ENCODE measurements at regions not wholly inside any gene's neighbourhood (a gene's known extent, or its start where the extent isn't known, plus 50 kb on each side); places are given as distances from the start of the nearest gene placed in this dataset.

GRCh38 chr20:23251779-23252178 is 98.8 kb upstream of the NXT1 start:
- no peaks in the 10 kb centered on the region for H3K9me3 ChIP-seq (ENCODE audit: insufficient read depth, low read length)
- H3K4me1 ChIP-seq (ENCODE audit: insufficient read depth, insufficient read length), result peaks cover 2% of the 10 kb centered on the region
- H3K9ac ChIP-seq (ENCODE audit: insufficient read length, low read depth), result no peak overlapping the region
- H3K36me3 ChIP-seq (ENCODE audit: insufficient read depth, insufficient read length, low read length), result no peaks in the 10 kb centered on the region
- H3K4me3 ChIP-seq (ENCODE audit: insufficient read length, low read depth), result no peak overlapping the region
- DNase-seq (ENCODE audit: low read depth, low spot score), result no peak
- TF ChIP-seq YY1 (IDR thresholded peaks at IDR 0.05; ENCODE audit: insufficient read depth, insufficient read length) (no peak), ZNF274 (IDR thresholded peaks at IDR 0.05; ENCODE audit: low read depth, low read length) (no peak), SUZ12 (IDR thresholded peaks at IDR 0.05; ENCODE audit: extremely low read depth, insufficient read depth, insufficient read length) (no peak)
- H3K27me3 ChIP-seq (ENCODE audit: insufficient read depth, insufficient read length), result no peaks in the 10 kb centered on the region

DNA sequence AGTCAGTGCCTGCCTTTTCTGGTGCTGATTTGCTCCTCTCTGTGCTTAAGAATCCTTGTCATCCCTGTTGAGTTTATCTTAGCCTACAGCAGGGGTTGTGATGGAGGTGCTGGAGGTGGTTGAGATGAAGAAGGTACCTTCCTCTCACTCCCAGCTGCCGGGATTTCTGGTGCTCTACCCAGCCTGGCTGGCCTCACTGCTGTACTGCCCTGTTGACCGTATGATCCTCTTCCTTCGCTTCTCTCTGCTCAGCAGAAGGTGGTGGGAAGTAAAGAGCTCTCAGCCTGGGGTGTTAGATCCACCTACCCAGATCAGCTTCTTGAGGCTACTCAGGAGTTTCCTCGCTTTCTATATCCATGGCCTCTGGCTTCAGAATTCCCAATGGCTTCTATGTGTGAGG is 101.0 kb upstream of the NXT1 start:
- Histone ChIP-seq H3K4me1 (ENCODE audit: insufficient read depth, insufficient read length) (peaks cover 2% of the 10 kb centered on the region), H3K4me3 (ENCODE audit: insufficient read length, low read depth) (no peak overlapping the region), H3K9me3 (ENCODE audit: insufficient read depth, low read length) (no peaks in the 10 kb centered on the region), H3K9ac (ENCODE audit: insufficient read length, low read depth) (no peak overlapping the region), H3K27me3 (ENCODE audit: insufficient read depth, insufficient read length) (no peaks in the 10 kb centered on the region), H3K36me3 (ENCODE audit: insufficient read depth, insufficient read length, low read length) (no peaks in the 10 kb centered on the region)
- TF ChIP-seq ZNF274 (IDR thresholded peaks at IDR 0.05; ENCODE audit: low read depth, low read length) (no peak), SUZ12 (IDR thresholded peaks at IDR 0.05; ENCODE audit: extremely low read depth, insufficient read depth, insufficient read length) (no peak), YY1 (IDR thresholded peaks at IDR 0.05; ENCODE audit: insufficient read depth, insufficient read length) (no peak)
- DNase-seq (ENCODE audit: low read depth, low spot score), result no peak

DNA sequence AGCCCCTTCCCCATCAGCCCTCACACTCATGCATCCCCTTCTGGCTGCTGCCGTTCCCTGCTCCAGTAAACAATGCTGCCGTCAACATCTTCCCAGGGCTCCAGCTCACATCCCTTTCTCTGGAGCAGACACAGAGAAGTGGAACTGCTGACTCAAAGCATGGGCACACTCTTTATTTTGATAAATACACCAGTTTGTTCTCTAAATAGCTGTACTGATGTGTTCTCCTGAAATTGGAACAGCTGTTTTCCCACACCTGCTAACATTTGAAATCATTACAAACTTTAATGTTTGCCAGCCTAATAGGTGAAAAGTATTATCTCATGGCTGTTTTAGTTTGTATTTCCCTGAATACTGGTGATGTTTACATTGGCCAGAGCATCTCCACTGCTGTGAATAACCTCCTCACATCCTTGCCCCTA is 102.1 kb upstream of the NXT1 start:
- DNase-seq (ENCODE audit: low read depth, low spot score), result no peak
- Histone ChIP-seq H3K36me3 (ENCODE audit: insufficient read depth, insufficient read length, low read length) (no peaks in the 10 kb centered on the region), H3K4me3 (ENCODE audit: insufficient read length, low read depth) (no peak overlapping the region), H3K9ac (ENCODE audit: insufficient read length, low read depth) (no peak overlapping the region), H3K27me3 (ENCODE audit: insufficient read depth, insufficient read length) (no peaks in the 10 kb centered on the region), H3K9me3 (ENCODE audit: insufficient read depth, low read length) (no peaks in the 10 kb centered on the region), H3K4me1 (ENCODE audit: insufficient read depth, insufficient read length) (peaks cover 2% of the 10 kb centered on the region)
- TF ChIP-seq ZNF274 (IDR thresholded peaks at IDR 0.05; ENCODE audit: low read depth, low read length) (no peak), SUZ12 (IDR thresholded peaks at IDR 0.05; ENCODE audit: extremely low read depth, insufficient read depth, insufficient read length) (no peak), YY1 (IDR thresholded peaks at IDR 0.05; ENCODE audit: insufficient read depth, insufficient read length) (no peak)

DNA sequence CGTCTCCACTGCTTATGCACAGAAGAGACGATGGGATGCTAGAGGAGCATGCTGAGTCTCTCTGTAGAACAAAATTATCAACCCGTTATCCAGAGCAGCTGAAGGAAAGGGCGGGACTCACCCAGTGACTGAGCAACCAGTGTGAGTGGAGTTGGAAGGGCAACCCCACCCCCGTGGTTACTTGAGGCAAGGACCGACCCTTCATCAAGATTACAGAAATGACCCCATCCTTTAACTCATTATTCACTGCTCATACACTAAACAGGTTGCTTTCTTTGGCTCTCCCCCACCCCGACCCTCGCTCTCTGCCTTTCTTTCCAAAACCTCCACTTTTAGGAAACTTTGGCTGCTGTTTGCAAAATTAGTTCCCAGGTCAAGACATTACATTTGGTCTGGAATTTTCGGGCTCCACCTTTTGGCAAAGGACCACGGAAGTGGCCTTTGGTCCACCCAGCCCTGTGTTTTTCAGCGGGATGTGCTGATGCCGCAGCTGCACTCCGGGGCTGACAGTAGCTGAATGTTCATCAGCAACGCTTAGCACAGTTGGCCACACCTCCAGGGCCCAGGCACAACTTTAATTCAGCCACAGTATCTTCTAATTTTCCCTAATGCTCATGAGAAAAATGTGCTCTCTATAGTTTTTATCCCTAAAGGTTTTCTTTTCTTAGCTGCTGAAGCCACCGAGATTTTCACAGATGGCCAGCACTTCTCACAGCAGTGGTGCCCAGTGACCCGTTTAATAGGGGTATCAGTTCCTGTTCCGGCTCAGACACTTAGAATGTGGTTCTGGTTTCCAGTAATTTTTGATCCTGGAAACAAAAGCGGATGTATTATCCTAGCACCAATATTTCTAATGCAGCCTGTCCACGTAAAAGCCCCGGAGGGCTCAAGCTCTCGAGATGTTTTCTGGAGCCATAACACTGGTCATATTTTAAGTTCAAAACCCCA is 103.6 kb upstream of the NXT1 start:
- no peak for DNase-seq (ENCODE audit: low read depth, low spot score)

DNA sequence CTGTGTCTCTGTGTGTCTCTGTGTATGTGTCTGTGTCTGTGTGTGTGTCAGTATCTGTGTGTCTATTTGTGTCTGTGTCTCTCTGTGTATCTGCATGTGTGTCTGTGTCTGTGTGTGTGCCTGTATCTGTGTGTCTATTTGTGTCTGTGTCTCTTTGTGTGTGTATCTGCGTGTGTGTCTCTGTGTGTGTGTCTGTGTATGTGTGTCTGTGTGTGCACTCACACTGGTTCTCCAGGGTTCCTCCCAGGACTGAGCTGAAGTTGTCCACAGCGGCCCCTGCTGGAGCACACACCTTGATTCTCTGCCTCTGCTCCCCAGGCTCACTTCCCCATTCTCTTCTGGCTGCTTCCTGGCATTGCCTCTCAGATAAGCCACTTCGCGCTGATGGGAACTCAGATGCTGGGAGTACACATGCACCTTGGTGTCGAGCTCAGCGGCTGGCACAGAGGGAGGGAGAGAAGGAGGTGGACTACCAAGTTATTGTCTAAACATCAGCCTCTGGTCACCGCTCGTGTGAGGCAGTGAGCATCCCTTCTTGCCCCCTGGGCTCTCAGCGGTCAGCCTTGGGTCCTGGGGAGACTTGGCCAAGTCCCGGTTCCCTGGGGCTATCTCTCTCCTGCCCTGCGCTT is 104.9 kb upstream of the NXT1 start:
- H3K4me1 ChIP-seq (ENCODE audit: insufficient read depth, insufficient read length), result peaks cover 2% of the 10 kb centered on the region
- H3K4me3 ChIP-seq (ENCODE audit: insufficient read length, low read depth), result no peak overlapping the region
- H3K36me3 ChIP-seq (ENCODE audit: insufficient read depth, insufficient read length, low read length), result no peaks in the 10 kb centered on the region
- no peak overlapping the region for H3K9ac ChIP-seq (ENCODE audit: insufficient read length, low read depth)
- TF ChIP-seq ZNF274 (IDR thresholded peaks at IDR 0.05; ENCODE audit: low read depth, low read length) (no peak), YY1 (IDR thresholded peaks at IDR 0.05; ENCODE audit: insufficient read depth, insufficient read length) (no peak), SUZ12 (IDR thresholded peaks at IDR 0.05; ENCODE audit: extremely low read depth, insufficient read depth, insufficient read length) (no peak)
- no peaks in the 10 kb centered on the region for H3K9me3 ChIP-seq (ENCODE audit: insufficient read depth, low read length)
- no peaks in the 10 kb centered on the region for H3K27me3 ChIP-seq (ENCODE audit: insufficient read depth, insufficient read length)
- no peak for DNase-seq (ENCODE audit: low read depth, low spot score)

More for the DNA sequence above, 103.6 kb upstream of the NXT1 start:
- Histone ChIP-seq H3K27me3 (ENCODE audit: insufficient read depth, insufficient read length) (no peaks in the 10 kb centered on the region), H3K4me3 (ENCODE audit: insufficient read length, low read depth) (no peak overlapping the region), H3K36me3 (ENCODE audit: insufficient read depth, insufficient read length, low read length) (no peaks in the 10 kb centered on the region), H3K9ac (ENCODE audit: insufficient read length, low read depth) (no peak overlapping the region), H3K9me3 (ENCODE audit: insufficient read depth, low read length) (no peaks in the 10 kb centered on the region), H3K4me1 (ENCODE audit: insufficient read depth, insufficient read length) (peaks cover 2% of the 10 kb centered on the region)
- no peak for TF ChIP-seq YY1 (IDR thresholded peaks at IDR 0.05; ENCODE audit: insufficient read depth, insufficient read length)
- no peak for TF ChIP-seq ZNF274 (IDR thresholded peaks at IDR 0.05; ENCODE audit: low read depth, low read length)
- no peak for TF ChIP-seq SUZ12 (IDR thresholded peaks at IDR 0.05; ENCODE audit: extremely low read depth, insufficient read depth, insufficient read length)

DNA sequence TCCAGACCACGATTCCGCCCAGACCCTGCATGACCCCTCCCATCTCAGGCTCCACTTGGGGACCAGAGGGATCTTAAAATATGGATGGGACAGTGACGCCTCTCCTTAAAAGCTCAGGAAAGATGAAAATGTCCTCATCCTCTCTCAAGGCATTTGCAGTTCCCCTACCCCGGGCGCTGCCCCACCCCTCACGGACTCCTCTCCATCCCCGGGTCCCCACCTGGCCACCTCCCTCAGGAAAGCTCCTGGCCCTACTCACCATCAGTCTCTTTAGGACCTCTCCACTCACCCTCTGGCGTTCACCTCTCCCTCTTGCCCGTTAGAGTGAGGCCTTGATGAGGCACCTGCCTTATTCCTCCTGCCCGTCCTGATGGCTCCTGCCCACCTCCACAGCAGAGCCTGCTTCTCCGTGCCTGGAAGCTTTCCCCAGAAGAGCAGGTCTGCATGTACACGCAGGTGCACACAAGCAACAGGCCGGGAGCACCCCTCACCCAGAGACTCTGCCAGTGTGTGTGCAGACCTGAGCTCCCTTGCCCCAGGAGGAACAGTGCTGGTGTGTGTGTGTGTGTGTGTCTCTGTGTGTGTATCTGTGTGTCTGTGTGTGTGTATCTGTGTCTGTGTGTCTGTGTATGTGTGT is 105.6 kb upstream of the NXT1 start:
- H3K36me3 ChIP-seq (ENCODE audit: insufficient read depth, insufficient read length, low read length), result no peaks in the 10 kb centered on the region
- H3K9me3 ChIP-seq (ENCODE audit: insufficient read depth, low read length), result no peaks in the 10 kb centered on the region
- no peak overlapping the region for H3K9ac ChIP-seq (ENCODE audit: insufficient read length, low read depth)
- TF ChIP-seq SUZ12 (IDR thresholded peaks at IDR 0.05; ENCODE audit: extremely low read depth, insufficient read depth, insufficient read length), result no peak
- TF ChIP-seq YY1 (IDR thresholded peaks at IDR 0.05; ENCODE audit: insufficient read depth, insufficient read length), result no peak
- no peak for TF ChIP-seq ZNF274 (IDR thresholded peaks at IDR 0.05; ENCODE audit: low read depth, low read length)
- DNase-seq (ENCODE audit: low read depth, low spot score), result no peak
- H3K4me3 ChIP-seq (ENCODE audit: insufficient read length, low read depth), result no peak overlapping the region
- H3K4me1 ChIP-seq (ENCODE audit: insufficient read depth, insufficient read length), result peaks cover 2% of the 10 kb centered on the region
- H3K27me3 ChIP-seq (ENCODE audit: insufficient read depth, insufficient read length), result no peaks in the 10 kb centered on the region
